HG03280 (cell line): ENCODE measurements at regions not wholly inside any gene's neighbourhood (a gene's known extent, or its start where the extent isn't known, plus 50 kb on each side); places are given as distances from the start of the nearest gene placed in this dataset.
"Not testable (repeated sequence)": the region's sequence is repeated elsewhere in the genome, so short reads cannot be mapped to it uniquely, and the experiment has no call there.

Experiments used
- ATAC-seq: cut with Tn5 transposase; IDR thresholded peaks from one replicate; pipeline ENCODE4 v1.9.1; 2021; ENCODE audit warnings: mild to moderate bottlenecking, moderate library complexity; ENCODE audit not compliant: unreplicated experiment

DNA sequence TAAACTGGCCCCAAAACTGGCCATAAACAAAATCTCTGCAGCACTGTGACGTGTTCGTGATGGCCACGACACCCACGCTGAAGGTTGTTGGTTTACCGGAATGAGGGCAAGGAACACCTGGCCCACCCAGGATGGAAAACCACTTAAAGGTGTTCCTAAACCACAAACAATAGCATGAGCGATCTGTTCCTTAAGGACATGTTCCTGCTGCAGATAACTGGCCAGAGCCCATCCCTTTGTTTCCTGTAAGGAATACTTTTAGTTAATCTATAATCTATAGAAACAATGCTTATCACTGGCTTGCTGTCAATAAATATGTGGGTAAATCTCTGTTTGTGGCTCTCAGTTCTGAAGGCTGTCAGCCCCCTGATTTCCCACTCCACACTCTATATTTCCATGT lies 305.2 kb upstream of the RPS23 start:
- not testable (repeated sequence) for ATAC-seq

DNA sequence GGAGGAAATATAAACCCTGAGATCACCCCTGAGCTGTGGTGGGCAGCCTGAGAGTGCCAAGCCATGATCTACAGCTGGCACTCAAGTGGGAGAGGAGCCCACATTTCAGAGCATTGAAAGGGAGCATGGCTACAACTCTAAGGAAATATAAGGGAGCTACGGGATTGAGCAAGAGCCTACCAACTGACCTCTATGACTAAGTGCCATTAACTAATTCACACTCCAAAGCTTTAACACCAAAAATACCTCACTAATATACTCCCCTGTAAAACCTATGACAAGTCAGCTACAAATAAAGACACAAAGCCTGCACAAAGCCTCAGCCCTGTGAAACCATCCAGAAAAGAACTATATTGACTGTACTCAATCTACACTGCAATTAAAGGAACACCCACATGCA lies 286.8 kb upstream of the RPS23 start:
- no peak for ATAC-seq

- no peak for ATAC-seq
These were observed 285.6 kb upstream of the RPS23 start for GRCh38 chr5:82563745-82564144.

DNA sequence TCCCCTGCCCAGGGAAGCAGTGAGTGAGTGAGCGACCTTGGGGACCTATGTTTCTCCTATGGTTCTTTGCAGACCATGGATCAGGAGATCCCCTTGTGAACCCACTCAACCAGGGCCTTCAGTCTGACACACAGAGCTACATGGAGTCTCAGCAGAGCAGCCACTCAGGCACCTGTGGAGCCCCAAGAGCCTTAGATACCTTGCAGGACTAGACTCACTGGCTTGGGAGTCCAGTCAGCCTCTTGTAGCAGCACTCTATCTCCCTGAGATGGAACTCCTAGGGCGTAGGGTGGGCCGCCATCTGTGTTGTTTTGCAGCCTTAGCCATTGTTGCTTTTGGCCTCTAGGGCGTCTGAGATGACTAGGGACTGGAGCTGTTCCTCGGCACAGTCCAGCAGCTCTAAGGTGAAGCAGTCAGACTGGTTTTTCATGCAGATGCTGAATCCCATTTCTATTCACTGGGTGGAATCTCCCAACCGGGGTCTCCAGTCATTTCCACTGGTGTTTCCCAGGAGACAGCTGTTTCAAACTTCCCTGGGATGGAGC lies 284.6 kb upstream of the RPS23 start:
- no peak for ATAC-seq

DNA sequence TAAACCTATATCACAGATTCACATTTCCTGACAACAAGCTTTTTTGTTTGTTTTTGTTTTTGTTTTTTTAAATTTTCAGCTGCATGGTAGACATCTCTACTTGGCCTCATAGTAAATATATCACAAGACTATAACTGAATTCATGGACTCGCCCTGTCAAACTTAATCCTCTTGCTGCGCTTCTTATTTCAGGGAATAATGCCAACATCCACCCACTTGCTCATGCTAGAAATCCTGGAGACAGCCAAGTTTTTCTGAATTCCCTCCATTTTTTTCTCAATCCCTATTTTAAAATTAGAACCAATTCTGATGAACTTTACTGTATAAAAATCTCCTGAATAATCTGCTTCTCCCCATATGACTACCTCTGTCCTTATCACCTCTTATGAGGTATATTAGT lies 283.6 kb upstream of the RPS23 start:
- ATAC-seq: no peak

DNA sequence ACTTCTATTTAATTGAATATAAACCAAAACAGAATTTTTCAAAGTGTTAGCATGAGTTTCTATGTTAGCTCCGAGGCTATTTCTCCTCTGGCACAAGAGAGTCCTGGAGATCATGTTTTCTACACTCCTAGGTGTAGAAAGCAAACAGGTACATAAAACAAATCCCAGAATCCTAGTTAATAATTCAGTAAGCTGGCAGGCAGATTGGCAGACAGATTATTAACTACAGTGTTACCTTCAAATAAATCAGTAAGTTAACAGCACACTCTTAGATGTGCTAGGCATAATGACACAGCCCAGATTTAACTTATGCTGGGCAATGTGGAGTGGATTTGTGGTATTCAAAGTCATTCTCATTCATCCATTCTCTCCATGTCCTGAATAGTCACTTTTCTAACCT lies 282.8 kb upstream of the RPS23 start:
- ATAC-seq: no peak

DNA sequence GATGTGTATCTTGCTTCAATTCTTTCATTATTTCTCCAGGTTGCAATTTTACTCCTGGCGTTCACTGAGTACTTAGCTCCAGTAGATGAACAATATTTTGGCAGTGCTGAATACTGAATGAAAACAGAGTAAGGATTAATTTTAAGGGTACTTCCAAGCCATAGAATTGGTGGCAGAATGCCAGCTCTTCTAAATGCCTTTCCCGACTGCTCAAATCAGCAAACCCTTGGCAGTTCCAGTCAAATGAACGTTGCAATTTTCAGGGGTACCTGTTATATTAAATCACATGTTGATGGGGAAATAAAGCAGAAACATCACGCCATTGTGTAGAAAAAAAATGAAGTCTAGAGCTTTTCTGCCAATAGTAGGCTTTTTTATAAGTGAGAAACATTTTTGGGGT lies 282.4 kb upstream of the RPS23 start:
- no peak for ATAC-seq

DNA sequence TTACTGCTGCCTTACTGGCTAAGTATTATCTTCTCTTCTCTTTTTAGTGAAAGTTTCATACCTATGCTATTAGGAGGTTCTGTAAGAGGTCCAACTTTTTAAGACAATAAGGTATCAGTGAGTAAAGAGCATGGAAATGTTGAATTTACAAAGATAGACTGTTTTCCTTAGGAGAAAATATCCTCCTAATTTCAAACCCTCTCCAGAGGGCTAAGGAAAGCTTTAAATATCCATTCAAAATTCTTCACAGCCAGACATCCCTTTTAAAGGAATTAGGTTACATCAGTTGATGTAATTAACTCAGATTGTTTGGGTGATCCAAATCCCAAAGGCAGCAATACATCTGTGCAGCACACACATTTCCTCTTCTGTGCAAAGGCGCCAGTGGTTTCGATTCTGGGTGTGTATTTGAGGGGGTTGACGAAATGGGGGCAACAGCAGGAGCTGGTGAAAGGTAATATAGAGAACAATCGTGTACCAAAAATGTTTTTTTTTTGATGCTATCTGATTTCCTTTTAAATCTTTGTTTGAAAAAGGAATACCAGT lies 273.8 kb upstream of the RPS23 start:
- no peak for ATAC-seq

DNA sequence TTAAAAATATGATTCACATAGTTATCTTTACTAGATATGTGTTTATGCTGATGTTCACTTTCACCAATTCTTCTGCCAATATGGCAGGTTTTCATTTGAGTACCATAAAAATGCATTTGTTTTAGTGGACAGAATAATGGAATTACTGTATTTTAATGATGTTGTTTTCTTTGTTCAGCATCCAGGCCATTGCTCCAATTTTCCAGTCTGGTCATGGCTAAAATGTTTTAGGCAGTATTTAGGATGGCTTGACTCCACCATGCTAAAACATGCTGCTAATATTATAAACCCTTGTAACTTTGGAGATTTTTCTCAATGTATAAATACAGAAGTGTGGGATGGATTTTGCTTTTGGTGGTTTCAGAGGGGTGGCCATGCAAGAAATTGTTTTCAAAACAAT lies 273.0 kb upstream of the RPS23 start:
- no peak for ATAC-seq

DNA sequence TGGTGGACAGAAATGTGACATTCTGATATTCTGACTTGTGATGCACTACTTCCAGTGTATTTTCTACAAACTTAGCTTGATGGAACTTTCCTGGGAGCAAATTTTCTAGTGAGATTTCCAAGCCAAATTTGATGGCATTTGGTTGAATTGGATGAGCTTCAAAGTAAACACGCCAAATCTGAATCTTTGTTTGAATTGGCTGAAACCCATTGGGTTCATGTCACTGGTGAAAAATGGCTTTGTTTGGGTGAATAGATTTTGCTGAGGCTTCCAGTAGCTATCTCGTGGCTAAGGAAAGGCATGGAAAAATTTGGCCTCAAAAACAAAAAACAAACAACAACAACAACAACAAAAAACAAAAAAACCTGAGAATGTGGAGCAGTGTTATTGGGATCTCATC lies 271.1 kb upstream of the RPS23 start:
- no peak for ATAC-seq

DNA sequence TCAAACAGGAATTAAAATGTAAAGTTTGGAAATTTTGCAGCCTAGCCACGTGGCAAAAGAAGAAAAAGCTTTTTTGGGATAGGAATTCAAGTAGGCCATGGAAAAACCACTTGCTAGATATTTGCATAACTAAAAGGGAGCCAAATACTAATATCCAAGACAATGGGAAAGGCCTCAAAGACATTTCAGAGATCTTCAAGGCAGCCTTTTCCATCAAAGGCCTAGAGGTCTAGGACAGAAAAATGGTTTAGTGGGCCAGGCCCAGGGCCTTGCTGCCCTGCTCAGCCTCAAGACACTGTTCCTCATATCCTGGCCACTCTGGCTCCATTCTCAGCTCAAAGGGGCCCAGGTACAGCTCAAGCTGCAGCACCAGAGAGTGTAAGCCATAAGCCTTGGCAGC lies 265.9 kb upstream of the RPS23 start:
- no peak for ATAC-seq

DNA sequence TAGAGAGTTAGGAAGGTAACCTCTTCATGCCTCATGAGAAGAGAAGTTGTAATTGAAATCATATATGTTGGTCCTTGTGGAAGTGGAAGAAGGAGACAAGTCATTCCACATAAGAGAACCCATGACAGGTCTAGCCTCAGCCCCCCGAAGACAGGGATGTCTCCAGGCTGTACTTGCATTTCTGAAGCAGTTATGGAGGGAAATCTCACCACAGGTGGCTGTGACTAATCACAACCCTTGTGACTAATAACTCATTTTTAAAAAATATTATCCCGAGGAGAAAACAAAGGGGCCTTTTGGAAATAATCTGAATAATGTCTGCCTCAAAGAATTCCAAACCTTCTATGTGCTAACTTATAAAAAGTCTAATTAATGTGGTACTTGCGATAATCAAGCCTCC lies 262.1 kb upstream of the RPS23 start:
- ATAC-seq: no peak

- no peak for ATAC-seq
These were observed 260.3 kb upstream of the RPS23 start for GRCh38 chr5:82538339-82539034.

GRCh38 chr5:82537687-82538306 lies 259.6 kb upstream of the RPS23 start:
- ATAC-seq: no peak

DNA sequence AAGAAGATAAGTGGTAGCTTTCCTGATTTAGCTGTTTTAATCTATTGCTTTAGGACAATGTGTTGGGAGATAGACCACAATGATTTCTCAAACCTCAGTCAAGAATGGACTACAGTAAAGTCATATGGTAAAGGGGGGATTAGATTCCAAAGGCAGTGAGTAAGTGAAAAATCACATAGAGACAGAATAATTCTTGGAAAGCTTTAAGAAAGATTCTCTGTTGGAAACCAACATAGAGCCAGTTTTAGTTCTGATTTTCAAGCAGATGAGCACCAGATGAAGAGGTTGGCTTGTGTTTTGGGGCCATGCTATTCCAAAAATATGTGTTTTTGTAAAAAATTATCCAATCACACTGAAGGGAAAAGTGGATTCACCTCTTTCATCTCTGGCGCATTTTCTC lies 256.8 kb upstream of the RPS23 start:
- ATAC-seq: no peak

- ATAC-seq: not testable (repeated sequence)
These were observed 253.9 kb upstream of the RPS23 start for GRCh38 chr5:82532075-82532474.

DNA sequence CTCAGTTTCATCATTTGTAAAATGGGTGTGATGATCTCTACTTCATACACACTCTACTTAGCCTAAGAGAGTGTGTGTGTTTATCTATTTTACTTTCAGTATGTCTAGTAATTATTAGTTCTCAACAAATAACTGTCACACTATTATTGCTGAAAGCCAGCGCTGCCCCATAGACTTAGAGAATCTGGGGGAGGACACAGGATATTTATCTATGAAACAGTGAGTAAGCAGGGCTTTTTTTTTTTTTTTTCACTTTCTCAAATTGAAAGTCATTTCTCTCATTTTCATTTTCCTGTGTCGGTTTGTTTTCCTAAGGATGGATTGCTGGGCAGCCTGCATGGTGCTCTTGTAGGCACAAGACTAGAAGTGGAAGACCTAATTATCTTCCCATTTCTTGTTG lies 248.4 kb upstream of the RPS23 start:
- ATAC-seq: no peak

- no peak for ATAC-seq
These were observed 247.5 kb upstream of the RPS23 start for GRCh38 chr5:82525626-82526025.

- no peak for ATAC-seq
These were observed 245.5 kb upstream of the RPS23 start for GRCh38 chr5:82523633-82524032.

DNA sequence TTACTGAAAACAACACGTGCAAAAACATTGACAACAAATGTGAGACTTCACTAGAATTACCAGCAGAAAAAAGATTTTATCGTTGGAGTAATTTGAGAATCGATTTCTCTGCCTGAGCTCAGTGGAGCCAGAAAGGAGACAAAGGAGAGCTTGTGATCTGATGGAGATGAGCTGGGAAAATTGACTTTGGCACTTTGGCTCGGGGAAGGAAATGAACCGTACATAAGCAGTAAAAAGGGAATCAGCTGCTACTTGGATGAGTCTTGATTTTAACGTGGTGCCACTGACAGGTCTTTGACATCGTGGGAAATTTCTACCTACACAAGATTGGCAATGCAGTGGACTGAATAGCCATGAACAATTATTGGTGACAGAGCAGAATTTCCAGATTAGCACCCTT lies 244.7 kb upstream of the RPS23 start:
- no peak for ATAC-seq

DNA sequence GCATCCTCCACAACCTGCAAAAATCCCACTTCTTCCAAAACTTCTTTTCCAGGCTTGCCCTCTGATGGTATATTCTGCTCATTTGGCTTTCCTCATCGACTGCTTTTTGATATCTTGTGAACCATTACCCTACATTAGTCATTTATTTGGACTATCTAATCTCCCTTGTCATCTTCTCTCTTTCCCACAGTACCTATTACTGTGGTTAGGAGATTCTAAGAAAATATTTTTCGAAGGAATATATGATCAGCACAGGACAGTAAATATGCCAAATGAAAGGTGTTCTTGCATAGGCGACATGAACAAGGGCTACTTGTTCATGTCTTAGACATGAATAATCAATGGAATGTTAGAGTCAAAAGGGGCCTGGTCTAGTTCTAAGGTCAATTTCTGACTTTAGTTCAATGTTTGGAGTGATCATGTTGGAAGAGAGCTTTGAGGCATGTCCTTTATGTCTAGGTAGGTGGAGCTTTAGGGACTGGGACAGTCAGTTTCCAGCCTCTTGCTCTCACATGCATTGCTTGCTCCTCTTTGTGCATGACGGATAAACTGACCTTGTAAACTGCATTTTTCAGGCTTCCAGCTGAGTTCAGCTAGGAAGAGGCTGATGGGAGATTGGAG lies 243.4 kb upstream of the RPS23 start:
- ATAC-seq: no peak

- no peak for ATAC-seq
These were observed 241.4 kb upstream of the RPS23 start for GRCh38 chr5:82519558-82519957.
